22Rv1 (cell line): ENCODE measurements at regions not wholly inside any gene's neighbourhood (a gene's known extent, or its start where the extent isn't known, plus 50 kb on each side); places are given as distances from the start of the nearest gene placed in this dataset.
"Not testable (repeated sequence)": the region's sequence is repeated elsewhere in the genome, so short reads cannot be mapped to it uniquely, and the experiment has no call there.

ENCODE experiments used
- H3K27ac ChIP-seq: fragments of 450-650 bp; 2 replicates; pipeline ENCODE4 v1.5.1; 2017
- CTCF ChIP-seq: fragments of 450-650 bp; IDR thresholded peaks from 2 replicates; pipeline ENCODE4 v1.5.1; 2017; ENCODE audit warnings: mild to moderate bottlenecking
- ZFX ChIP-seq: fragments of 450-650 bp; IDR thresholded peaks from 2 replicates; pipeline ENCODE4 v1.6.1; 2017; ENCODE audit warnings: antibody characterized with exemption, borderline replicate concordance

- H3K27ac ChIP-seq: no peak overlapping the region
- no peak for TF ChIP-seq CTCF
- TF ChIP-seq ZFX: no peak
Observed at GRCh38 chr13:79625517-79625916, 144.6 kb downstream of the NDFIP2 start.

- TF ChIP-seq CTCF (no peak), ZFX (no peak)
- H3K27ac ChIP-seq: no peak overlapping the region
Observed at GRCh38 chr13:79621902-79622301, 140.9 kb downstream of the NDFIP2 start.

GRCh38 chr13:79621449-79621848, 140.5 kb downstream of the NDFIP2 start:
- TF ChIP-seq ZFX: no peak
- no peak for TF ChIP-seq CTCF
- H3K27ac ChIP-seq: no peak overlapping the region

GRCh38 chr13:79614250-79614918, 133.4 kb downstream of the NDFIP2 start:
- no peak overlapping the region for H3K27ac ChIP-seq
- TF ChIP-seq ZFX (no peak), CTCF (no peak)

- TF ChIP-seq ZFX (no peak), CTCF (no peak)
- H3K27ac ChIP-seq: no peak overlapping the region
Observed at GRCh38 chr13:79612604-79613003, 131.6 kb downstream of the NDFIP2 start.

GRCh38 chr13:79607895-79608294, 126.9 kb downstream of the NDFIP2 start:
- H3K27ac ChIP-seq: not testable (repeated sequence)
